NOMO-1 treated with DMSO at 0.1 percent for 48 hours (cell line): ENCODE measurements at regions not wholly inside any gene's neighbourhood (a gene's known extent, or its start where the extent isn't known, plus 50 kb on each side); places are given as distances from the start of the nearest gene placed in this dataset.
"Not testable (repeated sequence)": the region's sequence is repeated elsewhere in the genome, so short reads cannot be mapped to it uniquely, and the experiment has no call there.

Source experiments
- DNase-seq: peaks from one replicate; lab custom pipeline; 2025; ENCODE audit not compliant: unreplicated experiment; lab: John Stamatoyannopoulos, UW

DNA sequence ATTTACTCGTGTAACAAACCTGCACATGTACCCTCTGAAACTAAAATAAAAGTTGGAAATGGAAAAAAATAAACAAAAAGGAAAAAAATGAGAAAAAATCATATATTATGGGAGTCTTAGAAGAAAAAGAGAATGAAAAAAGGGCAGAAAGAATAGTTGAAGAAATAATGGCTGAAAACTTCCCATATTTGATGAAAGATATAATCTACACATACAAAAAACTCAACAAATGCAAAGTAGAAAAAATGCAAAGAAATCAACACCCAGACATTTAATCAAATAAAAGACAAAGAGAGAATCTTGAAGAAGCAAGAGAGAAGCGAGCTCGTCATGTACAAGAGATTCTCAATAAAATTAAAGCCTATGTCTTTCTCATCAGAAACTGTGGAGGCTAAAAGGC lies 73.8 kb downstream of the SLC25A46 start:
- DNase-seq = no peak

- peak; percentile 66 for DNase-seq
Observed at GRCh38 chr5:110815916-110816605, 77.3 kb downstream of the SLC25A46 start.

DNA sequence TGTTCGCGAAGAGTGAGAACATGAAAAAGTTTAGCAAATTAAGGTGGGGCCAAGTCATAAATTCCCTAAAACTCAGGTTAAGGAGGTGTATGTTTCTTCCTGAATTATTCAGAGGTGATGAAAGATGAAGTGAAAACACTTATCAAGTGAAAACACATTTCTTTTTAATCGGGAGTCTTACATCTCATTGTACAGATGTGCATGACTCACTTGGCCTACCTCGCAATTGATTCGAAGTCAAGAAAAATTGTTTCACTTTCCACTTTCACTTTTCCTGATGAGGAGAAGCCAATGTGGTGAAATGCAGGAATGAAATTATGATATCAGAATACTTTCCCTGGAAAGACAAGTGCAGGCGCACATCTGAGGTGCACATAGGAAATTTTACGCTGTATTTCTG lies 78.7 kb downstream of the SLC25A46 start:
- DNase-seq = peak; percentile 9

DNA sequence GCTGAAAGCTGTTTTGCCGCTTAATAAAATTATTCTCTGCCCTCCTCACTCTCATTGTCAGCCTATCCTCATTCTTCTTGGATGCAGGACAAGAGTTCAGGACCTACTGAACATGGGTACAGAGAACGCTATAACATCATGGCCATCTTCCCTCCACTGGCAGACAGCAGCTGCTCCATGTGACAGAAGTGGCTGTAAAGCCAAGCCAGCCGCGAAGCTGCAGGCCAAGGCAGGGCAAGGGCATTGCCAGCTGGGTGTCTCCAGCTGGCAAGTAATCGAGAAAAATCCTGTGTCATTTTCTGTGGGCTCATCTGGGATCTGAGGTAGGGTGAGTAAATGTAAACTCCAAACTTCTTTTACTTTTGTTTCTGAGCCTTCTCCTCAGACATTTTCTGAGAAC lies 84.8 kb downstream of the SLC25A46 start:
- DNase-seq = no peak

DNA sequence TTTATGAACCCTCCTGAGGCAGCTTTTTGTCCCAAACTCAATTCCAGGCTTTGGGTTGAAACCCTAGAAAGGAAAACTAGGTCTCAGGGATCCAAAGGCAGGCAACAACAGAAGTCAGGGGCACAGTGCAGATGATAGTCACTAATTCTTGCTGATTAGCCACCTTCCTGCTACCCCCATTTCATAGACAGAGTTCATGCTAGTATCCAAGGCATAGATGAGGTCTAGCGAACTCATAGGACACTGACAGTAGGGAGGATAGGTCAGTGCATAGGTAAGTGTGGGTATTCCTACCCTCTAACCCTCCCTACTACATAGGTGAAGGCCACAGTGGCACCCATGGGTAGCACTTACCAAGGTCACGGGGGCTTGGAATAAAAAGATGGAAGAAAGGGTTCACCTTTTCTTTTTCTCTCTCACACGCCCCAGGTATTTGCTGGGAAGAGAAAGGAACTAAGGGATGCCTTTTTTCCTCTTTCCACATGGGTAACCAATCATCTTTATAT lies 86.2 kb downstream of the SLC25A46 start:
- DNase-seq = no peak

GRCh38 chr5:110832683-110833082 lies 93.9 kb downstream of the SLC25A46 start:
- DNase-seq = peak; percentile 86

- peak; percentile 32 for DNase-seq
Observed at GRCh38 chr5:110834933-110835332, 96.1 kb downstream of the SLC25A46 start.

GRCh38 chr5:110836851-110837250 lies 98.0 kb downstream of the SLC25A46 start:
- DNase-seq = no peak

- not testable (repeated sequence) for DNase-seq
Observed at GRCh38 chr5:110838357-110838756, 99.5 kb downstream of the SLC25A46 start.

DNA sequence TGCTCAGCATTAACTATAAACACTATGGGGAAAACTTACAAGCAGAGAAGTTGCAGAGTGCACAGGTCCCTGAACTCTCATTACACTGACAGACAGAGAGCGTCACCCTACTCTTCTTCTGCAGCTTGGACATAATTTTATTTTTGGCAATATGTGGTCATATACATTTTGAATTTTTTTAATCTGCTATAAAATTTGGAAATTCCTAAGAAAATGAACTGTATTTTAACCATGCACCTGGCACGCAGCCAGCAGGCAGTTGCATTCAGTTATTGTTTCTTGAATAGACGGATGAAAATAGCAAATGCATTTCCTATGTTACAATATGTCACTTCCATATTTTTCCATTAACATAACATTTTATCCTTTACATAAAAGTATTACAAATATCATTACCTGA lies 100.2 kb downstream of the SLC25A46 start:
- no peak for DNase-seq

GRCh38 chr5:110840347-110840960 lies 101.6 kb downstream of the SLC25A46 start:
- DNase-seq = peak; percentile 16

GRCh38 chr5:110841137-110841536 lies 102.3 kb downstream of the SLC25A46 start:
- no peak for DNase-seq

- no peak for DNase-seq
Observed at GRCh38 chr5:110842948-110843347, 104.1 kb downstream of the SLC25A46 start.

DNA sequence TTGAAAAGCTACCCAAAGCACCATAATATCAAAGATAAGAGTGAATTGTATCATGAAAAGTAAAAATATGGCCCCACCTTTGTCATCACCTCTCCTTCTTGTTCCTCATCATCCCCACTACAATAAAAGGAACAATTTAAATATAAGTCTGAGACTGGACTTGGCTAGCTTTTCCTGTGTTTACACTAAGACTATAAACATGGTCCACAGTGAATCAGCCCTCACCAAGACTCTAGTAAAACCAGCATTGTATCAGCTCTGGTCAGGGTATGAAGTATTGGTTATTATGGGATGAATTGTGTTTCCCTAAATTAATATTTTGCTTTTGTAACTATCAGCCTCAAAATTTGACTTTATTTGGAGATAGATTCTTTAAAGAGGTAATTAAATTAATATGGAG lies 105.4 kb downstream of the SLC25A46 start:
- no peak for DNase-seq

GRCh38 chr5:110846398-110847001 lies 107.7 kb downstream of the SLC25A46 start:
- no peak for DNase-seq

GRCh38 chr5:110851357-110851756 lies 112.5 kb downstream of the SLC25A46 start:
- DNase-seq = no peak

DNA sequence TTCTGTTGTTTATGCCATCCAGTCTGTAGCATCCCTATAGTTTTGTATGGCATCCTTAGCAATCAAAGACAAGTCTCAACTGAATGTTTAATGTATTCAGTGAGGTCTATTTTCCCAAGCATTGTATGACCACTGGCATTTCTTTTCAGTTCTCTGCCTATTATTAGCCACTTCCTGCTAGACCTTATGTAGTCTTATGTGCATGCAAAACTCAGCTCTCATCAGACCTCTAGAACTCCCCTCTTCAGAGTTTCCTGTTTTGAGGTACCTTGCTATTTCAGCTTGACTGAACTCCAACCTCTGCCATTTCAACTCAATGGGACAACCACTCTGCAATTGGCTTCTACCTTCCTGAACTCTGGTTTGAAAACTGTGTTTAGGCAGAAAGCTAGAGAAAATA lies 113.2 kb downstream of the SLC25A46 start:
- DNase-seq = peak; percentile 44

DNA sequence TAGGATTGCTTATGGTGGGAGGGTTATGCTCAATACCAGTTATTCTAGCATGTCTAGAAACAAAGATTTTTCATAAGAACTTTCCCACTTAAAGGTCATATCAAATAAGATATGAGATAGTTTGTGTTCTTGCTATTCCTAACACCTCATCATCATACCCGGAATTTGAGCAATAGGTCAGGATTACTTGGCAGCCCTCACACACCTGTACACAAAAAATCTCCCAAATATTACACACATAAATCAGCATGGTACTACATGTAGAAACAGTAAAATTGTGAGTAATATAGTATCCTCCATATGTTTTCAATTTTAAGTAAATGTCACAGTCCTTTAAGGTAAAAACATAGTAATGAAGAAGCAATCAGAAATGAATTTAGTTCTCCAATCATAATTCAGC lies 113.7 kb downstream of the SLC25A46 start:
- DNase-seq = no peak

DNA sequence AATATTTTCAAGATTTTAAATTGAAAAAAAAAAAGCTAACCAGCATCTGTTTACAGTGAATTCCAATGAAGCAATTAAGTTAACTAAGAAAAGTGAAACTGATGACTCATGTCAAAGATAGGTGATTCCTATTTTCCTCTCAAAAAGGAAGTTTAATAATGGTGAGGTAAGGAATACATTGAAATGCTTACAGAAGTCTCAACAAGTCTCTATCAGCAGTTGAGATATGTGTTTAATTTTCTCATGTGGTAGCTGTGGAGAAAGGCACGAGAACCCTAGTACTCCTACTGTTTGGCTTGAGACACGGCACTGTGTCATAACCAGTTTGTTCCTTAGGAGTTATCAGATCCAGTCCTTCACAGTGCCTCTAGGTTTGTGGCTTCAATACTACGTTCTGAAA lies 114.5 kb downstream of the SLC25A46 start:
- DNase-seq = peak; percentile 22

- no peak for DNase-seq
Observed at GRCh38 chr5:110854200-110854599, 115.4 kb downstream of the SLC25A46 start.

DNA sequence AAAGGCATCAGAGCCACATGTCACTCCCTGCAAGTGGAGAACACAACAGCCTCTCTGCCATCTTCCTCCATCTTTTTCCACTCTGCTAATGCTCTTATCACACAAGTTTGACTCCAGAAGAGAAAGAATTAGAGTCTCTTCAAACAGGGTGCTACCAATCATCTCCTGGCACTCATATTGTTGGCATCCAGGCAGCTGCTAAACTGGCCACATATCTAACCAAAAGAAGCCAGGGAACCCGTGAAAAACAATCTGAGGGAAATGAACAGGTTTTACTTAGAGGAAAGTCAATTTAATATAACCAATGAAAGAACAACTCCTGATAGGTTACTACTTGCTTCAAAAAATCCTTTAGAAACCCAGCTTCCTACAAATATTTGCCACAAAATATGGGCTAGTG lies 117.2 kb downstream of the SLC25A46 start:
- no peak for DNase-seq

DNA sequence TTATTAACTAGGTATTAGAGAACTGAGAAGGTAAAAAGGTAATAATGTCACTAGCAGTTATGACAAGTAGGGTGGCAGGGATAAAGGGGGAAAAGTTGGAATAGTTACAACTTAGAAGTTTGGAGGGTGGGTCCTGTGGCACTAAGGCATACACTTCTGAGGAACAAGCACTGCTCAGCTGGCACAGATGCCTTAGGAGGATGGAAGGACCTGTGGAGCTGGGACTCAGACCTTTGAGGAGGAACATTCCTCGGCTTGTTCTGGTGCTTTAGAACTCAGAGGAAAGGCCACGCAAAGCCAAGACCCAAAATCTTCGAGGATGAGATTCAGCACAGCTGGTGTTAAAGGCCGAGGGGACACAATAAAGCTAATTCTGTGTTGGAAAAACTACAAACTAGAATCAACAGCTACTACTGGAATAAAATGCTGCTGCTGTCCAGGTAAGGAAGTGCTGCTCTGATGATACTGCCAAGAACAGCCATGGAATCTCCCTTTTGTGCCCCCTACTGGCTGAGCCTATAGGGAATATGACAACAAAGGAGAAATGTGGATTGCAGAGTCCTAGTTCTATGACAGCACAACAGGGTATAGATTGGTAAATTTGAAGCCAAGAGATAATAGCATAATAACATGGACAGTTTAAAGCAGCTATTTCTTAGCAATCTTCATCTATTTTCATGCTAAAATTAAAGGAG lies 126.7 kb downstream of the SLC25A46 start:
- DNase-seq = no peak
